Caco-2 (cell line): ENCODE measurements at regions not wholly inside any gene's neighbourhood (a gene's known extent, or its start where the extent isn't known, plus 50 kb on each side); places are given as distances from the start of the nearest gene placed in this dataset.

ENCODE experiments used
- BruUV-seq: library from RNA; stranded (reverse); fragments of 400-500 nt; replicated peaks from 2 replicates; lab custom pipeline; 2021; lab: Mats Ljungman, UMichigan
- CTCF ChIA-PET: fragments of 300-600 bp; sonication (Branson Sonifier 250); formaldehyde crosslinking; loops from one replicate; lab custom pipeline; 2022; ENCODE audit warnings: antibody characterized with exemption; lab: Charles Lee
- POLR2A ChIA-PET: fragments of 300-600 bp; sonication (Branson Sonifier 250); formaldehyde crosslinking; loops from one replicate; lab custom pipeline; 2022; ENCODE audit warnings: antibody characterized with exemption; lab: Charles Lee
- DNase-seq, 2 experiments: peaks; one replicate each; pipeline versions ENCODE4 v3.0.0 to v3.0.0-alpha.2; 2020 to 2022
- H3K27me3 ChIP-seq: replicated peaks from 2 replicates; pipeline ENCODE4 v1.6.0; 2011; ENCODE audit warnings: low read length; ENCODE audit not compliant: control insufficient read depth, insufficient read depth
- H3K36me3 ChIP-seq: 2 replicates; pipeline ENCODE4 v1.5.1; 2011; ENCODE audit warnings: low read length; ENCODE audit not compliant: control insufficient read depth, insufficient read depth
- H3K4me1 ChIP-seq: fragments of 250-450 bp; sonication (Bioruptor Pico); 2 replicates; pipeline ENCODE4 v1.5.1; 2020; ENCODE audit warnings: mild to moderate bottlenecking
- H3K4me3 ChIP-seq: 2 replicates; pipeline ENCODE4 v1.5.1; 2011; ENCODE audit warnings: low read depth, mild to moderate bottlenecking, control low read depth, low read length
- H3K9me3 ChIP-seq: fragments of 250-450 bp; sonication (Bioruptor Pico); 2 replicates; pipeline ENCODE4 v1.5.1; 2020; ENCODE audit warnings: mild to moderate bottlenecking, moderate library complexity
- H3K27ac Mint-ChIP-seq: one replicate; pipeline ENCODE4 v1.8.0; 2022; ENCODE audit warnings: mixed read lengths; ENCODE audit not compliant: unreplicated experiment
- H3K27me3 Mint-ChIP-seq: one replicate; pipeline ENCODE4 v1.8.0; 2022; ENCODE audit warnings: mixed read lengths; ENCODE audit not compliant: insufficient read depth, unreplicated experiment
- H3K36me3 Mint-ChIP-seq: one replicate; pipeline ENCODE4 v1.8.0; 2022; ENCODE audit warnings: mild to moderate bottlenecking, mixed read lengths; ENCODE audit not compliant: insufficient read depth, unreplicated experiment
- H3K4me1 Mint-ChIP-seq: one replicate; pipeline ENCODE4 v1.8.0; 2022; ENCODE audit warnings: low read depth, mixed read lengths; ENCODE audit not compliant: unreplicated experiment
- H3K4me3 Mint-ChIP-seq: one replicate; pipeline ENCODE4 v1.8.0; 2022; ENCODE audit warnings: mild to moderate bottlenecking, moderate library complexity, mixed read lengths; ENCODE audit not compliant: unreplicated experiment
- H3K9me3 Mint-ChIP-seq: one replicate; pipeline ENCODE4 v1.8.0; 2022; ENCODE audit warnings: mixed read lengths; ENCODE audit not compliant: unreplicated experiment
- CTCF ChIP-seq, 2 experiments: fragments of 200-600 bp in 1 of 2; IDR thresholded peaks; 1 replicate in 1 of 2; 2 replicates in 1 of 2; pipeline versions ENCODE4 v1.5.1 to v1.8.0; 2011 to 2022; ENCODE audit warnings: antibody characterized with exemption in 1 of 2, control low read depth in 1 of 2, inconsistent platforms in 1 of 2, low read depth in 1 of 2, low read length in 1 of 2, mild to moderate bottlenecking in 1 of 2, moderate library complexity in 1 of 2; ENCODE audit not compliant: insufficient read depth in 1 of 2, severe bottlenecking in 1 of 2, unreplicated experiment in 1 of 2
- intact Hi-C: fragments of 100-400 bp; cut with micrococcal nuclease; formaldehyde crosslinking; loops from one replicate; pipeline ENCODE4 v1.10.0; 2022; ENCODE audit not compliant: unreplicated experiment

GRCh38 chr7:20557116-20557515, 58.4 kb upstream of the ABCB5 start:
- no peaks in the 10 kb centered on the region for H3K36me3 Mint-ChIP-seq
- peaks cover 3% of the 10 kb centered on the region for H3K27me3 Mint-ChIP-seq
- TF ChIP-seq CTCF (IDR thresholded peaks at IDR 0.05; ENCODE audit: insufficient read depth in 1 of 2, low read depth in 1 of 2, low read length in 1 of 2, severe bottlenecking in 1 of 2, unreplicated experiment in 1 of 2): no peak
- intact Hi-C loops: no loop called here
- no peak overlapping the region for H3K4me3 Mint-ChIP-seq
- BruUV-seq: no TSS peak
- Histone ChIP-seq H3K27me3 (no peaks in the 10 kb centered on the region), H3K9me3 (no peaks in the 10 kb centered on the region), H3K4me3 (no peak overlapping the region), H3K4me1 (no peaks in the 10 kb centered on the region), H3K36me3 (no peaks in the 10 kb centered on the region)
- ChIA-PET CTCF (no interaction called here), POLR2A (no interaction called here)
- no peak for DNase-seq
- H3K4me1 Mint-ChIP-seq: no peaks in the 10 kb centered on the region
- H3K27ac Mint-ChIP-seq: no peak overlapping the region
- no peaks in the 10 kb centered on the region for H3K9me3 Mint-ChIP-seq

GRCh38 chr7:20558963-20559716, 56.3 kb upstream of the ABCB5 start:
- Mint-ChIP-seq H3K27me3 (peaks cover 7% of the 10 kb centered on the region), H3K27ac (no peak overlapping the region), H3K9me3 (no peaks in the 10 kb centered on the region), H3K36me3 (no peaks in the 10 kb centered on the region), H3K4me1 (no peaks in the 10 kb centered on the region), H3K4me3 (no peak overlapping the region)
- intact Hi-C loops: no loop called here
- ChIA-PET POLR2A (no interaction called here), CTCF (no interaction called here)
- TF ChIP-seq CTCF (IDR thresholded peaks at IDR 0.05; ENCODE audit: insufficient read depth in 1 of 2, low read depth in 1 of 2, low read length in 1 of 2, severe bottlenecking in 1 of 2, unreplicated experiment in 1 of 2): no peak
- Histone ChIP-seq H3K9me3 (peaks cover 5% of the 10 kb centered on the region; the same call in 1 of the 2 replicates), H3K4me1 (no peaks in the 10 kb centered on the region), H3K36me3 (no peaks in the 10 kb centered on the region), H3K4me3 (no peak overlapping the region), H3K27me3 (no peaks in the 10 kb centered on the region)
- no TSS peak for BruUV-seq
- DNase-seq: no peak

- ChIA-PET CTCF (no interaction called here), POLR2A (no interaction called here)
- no peak for TF ChIP-seq CTCF (IDR thresholded peaks at IDR 0.05; ENCODE audit: insufficient read depth in 1 of 2, low read depth in 1 of 2, low read length in 1 of 2, severe bottlenecking in 1 of 2, unreplicated experiment in 1 of 2)
- Mint-ChIP-seq H3K9me3 (no peaks in the 10 kb centered on the region), H3K4me3 (no peak overlapping the region), H3K4me1 (no peaks in the 10 kb centered on the region), H3K27me3 (peaks cover 7% of the 10 kb centered on the region), H3K36me3 (no peaks in the 10 kb centered on the region), H3K27ac (no peak overlapping the region)
- H3K9me3 ChIP-seq: peaks cover 5% of the 10 kb centered on the region; the same call in 1 of the 2 replicates
- no peaks in the 10 kb centered on the region for H3K27me3 ChIP-seq
- no peak for DNase-seq
- intact Hi-C loops: no loop called here
- no peaks in the 10 kb centered on the region for H3K36me3 ChIP-seq
- BruUV-seq: no TSS peak
- no peak overlapping the region for H3K4me3 ChIP-seq
- H3K4me1 ChIP-seq: no peaks in the 10 kb centered on the region
Measured at GRCh38 chr7:20559883-20560282, 55.6 kb upstream of the ABCB5 start.
